HEK293T (cell line): ENCODE measurements at regions not wholly inside any gene's neighbourhood (a gene's known extent, or its start where the extent isn't known, plus 50 kb on each side); places are given as distances from the start of the nearest gene placed in this dataset.
"Not testable (repeated sequence)": the region's sequence is repeated elsewhere in the genome, so short reads cannot be mapped to it uniquely, and the experiment has no call there.

Experiments
- CTCF ChIA-PET: fragments of 350-600 bp; formaldehyde crosslinking; extraction: SDS; loops from one replicate; lab custom pipeline; 2021; ENCODE audit warnings: antibody characterized with exemption, inconsistent platforms; lab: Yijun Ruan, JAX
- POLR2A ChIA-PET: fragments of 350-600 bp; formaldehyde crosslinking; extraction: SDS; loops from one replicate; lab custom pipeline; 2020; ENCODE audit warnings: antibody characterized with exemption, inconsistent platforms; lab: Yijun Ruan, JAX
- DNase-seq: peaks from one replicate; pipeline ENCODE4 v3.0.0; 2012; ENCODE audit warnings: mixed read lengths; ENCODE audit errors: extremely low spot score
- ARNT ChIP-seq: fragments of 450-650 bp; IDR thresholded peaks from 2 replicates; pipeline ENCODE4 v1.6.1; 2017; ENCODE audit warnings: mild to moderate bottlenecking
- BHLHE40 ChIP-seq: fragments of 450-650 bp; IDR thresholded peaks from 2 replicates; pipeline ENCODE4 v1.6.1; 2016; ENCODE audit warnings: mild to moderate bottlenecking, moderate library complexity, borderline replicate concordance
- CTBP1 ChIP-seq: fragments of 450-650 bp; IDR thresholded peaks from 2 replicates; pipeline ENCODE4 v1.6.1; 2016; ENCODE audit warnings: borderline replicate concordance
- ELF4 ChIP-seq: fragments of 450-650 bp; IDR thresholded peaks from 2 replicates; pipeline ENCODE4 v1.6.1; 2017; ENCODE audit warnings: antibody characterized with exemption
- FOXA1 ChIP-seq: fragments of 450-650 bp; IDR thresholded peaks from 2 replicates; pipeline ENCODE4 v1.6.1; 2016; ENCODE audit warnings: mild to moderate bottlenecking
- FOXK2 ChIP-seq: fragments of 450-650 bp; IDR thresholded peaks from 2 replicates; pipeline ENCODE4 v1.6.1; 2016; ENCODE audit warnings: mild to moderate bottlenecking
- FOXM1 ChIP-seq: fragments of 450-650 bp; IDR thresholded peaks from 2 replicates; pipeline ENCODE4 v1.6.1; 2017; ENCODE audit warnings: mild to moderate bottlenecking, borderline replicate concordance
- HDGF ChIP-seq: fragments of 450-650 bp; IDR thresholded peaks from 2 replicates; pipeline ENCODE4 v1.6.1; 2017; ENCODE audit warnings: antibody characterized with exemption, borderline replicate concordance
- L3MBTL2 ChIP-seq: fragments of 450-650 bp; conservative IDR thresholded peaks from 2 replicates; pipeline ENCODE4 v1.6.1; 2016; ENCODE audit warnings: mild to moderate bottlenecking
- LEF1 ChIP-seq: fragments of 450-650 bp; IDR thresholded peaks from 2 replicates; pipeline ENCODE4 v1.6.1; 2017; ENCODE audit warnings: mild to moderate bottlenecking, borderline replicate concordance
- NFRKB ChIP-seq: fragments of 450-650 bp; IDR thresholded peaks from 2 replicates; pipeline ENCODE4 v1.6.1; 2016; ENCODE audit warnings: mild to moderate bottlenecking, moderate library complexity
- SP1 ChIP-seq: fragments of 450-650 bp; IDR thresholded peaks from 2 replicates; pipeline ENCODE4 v1.6.1; 2017
- SUZ12 ChIP-seq: fragments of 450-650 bp; IDR thresholded peaks from 2 replicates; pipeline ENCODE4 v1.6.1; 2016; ENCODE audit warnings: mild to moderate bottlenecking
- TARDBP ChIP-seq: fragments of 450-650 bp; IDR thresholded peaks from 2 replicates; pipeline ENCODE4 v1.6.1; 2016
- ZNF384 ChIP-seq: fragments of 450-650 bp; IDR thresholded peaks from 2 replicates; pipeline ENCODE4 v1.6.1; 2016
- TF ChIP-seq, protein P1 (sequence below): fragments of 450-650 bp; IDR thresholded peaks from 2 replicates; pipeline ENCODE4 v1.6.1; 2016

DNA sequence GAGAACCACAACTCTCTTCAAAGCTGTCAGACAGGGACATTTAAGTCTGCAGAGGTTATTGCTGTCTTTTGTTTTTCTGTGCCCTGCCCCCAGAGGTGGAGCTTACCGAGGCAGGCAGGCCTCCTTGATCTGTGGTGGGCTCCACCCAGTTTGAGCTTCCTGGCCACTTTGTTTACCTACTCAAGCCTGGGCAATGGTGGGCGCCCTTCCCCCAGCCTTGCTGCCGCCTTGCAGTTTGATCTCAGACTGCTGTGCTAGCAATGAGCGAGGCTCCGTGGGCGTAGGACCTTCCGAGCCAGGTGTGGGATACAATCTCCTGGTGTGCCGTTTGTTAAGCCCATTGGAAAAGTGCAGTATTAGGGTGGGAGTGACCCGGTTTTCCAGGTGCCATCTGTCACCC is 822.1 kb downstream of the KCNMA1 start:
- POLR2A ChIA-PET, CTCF ChIA-PET, DNase-seq: not testable (repeated sequence)

DNA sequence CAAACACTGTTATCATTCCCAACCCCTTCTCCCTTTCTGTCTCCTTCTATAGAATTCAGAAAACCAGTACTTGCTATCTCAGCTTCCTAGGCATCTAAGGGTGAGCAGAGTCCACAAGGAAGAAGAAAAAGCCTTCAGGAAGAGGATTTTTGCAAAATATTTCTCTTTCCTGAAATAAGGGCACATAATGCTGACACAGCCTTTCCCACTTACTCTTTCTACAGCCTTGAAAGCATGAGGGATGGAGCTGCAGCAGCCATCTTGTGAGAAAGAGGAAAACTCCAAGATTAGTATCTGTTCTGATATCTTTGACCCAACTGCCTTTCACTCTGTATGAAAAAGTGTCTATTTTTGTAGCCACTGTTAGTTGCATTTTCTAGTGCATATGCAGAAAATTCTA is 826.2 kb downstream of the KCNMA1 start:
- CTCF ChIA-PET = no interaction called here
- TF ChIP-seq ZNF384 (no peak), BHLHE40 (no peak), SP1 (no peak), FOXM1 (no peak), ARNT (no peak), HDGF (no peak), NFRKB (no peak), ELF4 (no peak), SUZ12 (no peak), FOXA1 (no peak), CTBP1 (no peak), TARDBP (no peak), L3MBTL2 (no peak), LEF1 (no peak)
- DNase-seq = no peak
- POLR2A ChIA-PET = no interaction called here

DNA sequence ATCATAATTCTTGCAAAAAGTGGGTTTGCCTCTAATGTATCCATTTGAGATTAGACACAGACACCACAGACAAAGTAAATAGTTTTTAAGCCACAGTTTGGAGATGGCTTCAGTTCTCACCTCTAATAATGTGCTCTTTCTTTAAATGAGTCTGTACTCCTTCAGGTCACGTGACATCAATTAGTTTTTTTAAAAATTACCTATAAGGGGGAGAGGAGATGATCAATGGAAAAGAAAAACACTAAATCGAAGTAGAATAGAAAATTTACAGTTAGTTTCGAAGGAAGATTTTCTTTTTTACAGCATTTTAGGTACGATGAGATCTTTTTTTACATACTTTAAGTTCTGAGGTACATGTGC is 849.2 kb downstream of the KCNMA1 start:
- POLR2A ChIA-PET = no interaction called here
- DNase-seq = no peak
- TF ChIP-seq TARDBP (no peak), ZNF384 (no peak), CTBP1 (no peak), FOXK2 (no peak), FOXM1 (no peak), L3MBTL2 (no peak), SUZ12 (no peak), ARNT (no peak), SP1 (no peak), ELF4 (no peak), HDGF (no peak), BHLHE40 (no peak)
- CTCF ChIA-PET = no interaction called here

DNA sequence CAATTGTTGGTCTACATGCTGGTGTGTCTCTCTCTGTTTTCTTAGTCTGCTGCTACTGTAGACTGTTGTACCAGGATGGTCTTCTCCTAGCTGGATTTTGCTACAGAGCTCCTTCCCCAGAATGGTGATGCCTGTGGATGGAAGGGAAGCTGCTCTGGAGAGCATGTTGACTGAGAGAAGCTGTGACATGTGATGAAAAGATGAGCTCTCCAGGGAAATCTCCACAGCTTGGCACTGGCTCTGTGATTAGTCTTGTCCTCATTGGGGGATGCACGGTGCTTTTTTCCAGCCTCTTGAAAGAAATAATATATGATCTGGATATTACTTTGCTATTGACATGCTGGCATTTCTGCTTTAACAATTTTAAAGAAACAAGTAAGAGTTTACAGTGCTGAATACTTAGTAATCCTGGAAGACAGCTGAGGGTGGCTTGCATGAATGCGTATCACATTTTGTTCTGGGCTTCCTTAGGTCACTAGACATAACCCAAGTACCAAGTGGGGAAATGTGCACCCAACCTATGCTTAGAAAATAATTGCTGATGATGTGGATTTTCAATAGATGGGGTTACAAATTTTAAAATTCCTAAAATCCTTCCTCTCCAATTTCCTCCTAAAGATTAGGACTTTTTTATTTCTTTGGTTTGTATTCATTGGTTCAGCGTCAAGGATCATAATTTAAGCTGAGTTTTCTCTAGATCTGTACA is 849.7 kb downstream of the KCNMA1 start:
- TF ChIP-seq BHLHE40 (no peak), FOXK2 (no peak), LEF1 (no peak), ELF4 (no peak), ZNF384 (no peak), FOXM1 (no peak), CTBP1 (no peak), L3MBTL2 (no peak), NFRKB (no peak), SUZ12 (no peak), TARDBP (no peak), ARNT (no peak)
- DNase-seq = no peak
- ChIA-PET POLR2A (no interaction called here), CTCF (no interaction called here)

DNA sequence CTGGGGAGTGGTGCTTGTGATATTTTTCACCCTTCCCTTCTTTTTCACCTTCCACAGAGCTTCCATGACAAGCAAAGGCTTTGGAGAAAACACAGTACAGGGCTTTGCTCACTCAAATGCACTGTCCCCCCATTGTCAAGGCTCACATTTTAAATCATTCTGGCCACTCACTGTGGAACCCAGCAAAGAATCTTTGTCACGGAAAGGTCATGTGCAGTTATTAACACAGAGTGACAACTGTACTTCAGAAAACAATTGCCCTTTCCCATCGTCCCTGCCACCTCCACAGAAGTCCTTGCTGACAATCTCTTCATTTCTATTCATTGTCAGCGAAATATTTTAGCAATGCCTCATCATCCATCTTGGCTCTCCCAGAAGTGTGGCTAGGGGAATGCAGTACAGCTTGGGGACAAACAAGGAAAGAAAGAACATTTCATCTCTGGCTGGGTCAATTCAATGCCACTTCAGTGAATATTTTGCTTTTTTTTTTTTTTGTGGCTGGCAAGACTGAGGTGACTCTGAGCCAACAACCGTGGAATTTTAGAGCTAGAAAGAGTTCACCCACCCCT is 851.0 kb downstream of the KCNMA1 start:
- POLR2A ChIA-PET = no interaction called here
- no peak for DNase-seq
- CTCF ChIA-PET = no interaction called here
- TF ChIP-seq TARDBP (no peak), FOXK2 (no peak)

DNA sequence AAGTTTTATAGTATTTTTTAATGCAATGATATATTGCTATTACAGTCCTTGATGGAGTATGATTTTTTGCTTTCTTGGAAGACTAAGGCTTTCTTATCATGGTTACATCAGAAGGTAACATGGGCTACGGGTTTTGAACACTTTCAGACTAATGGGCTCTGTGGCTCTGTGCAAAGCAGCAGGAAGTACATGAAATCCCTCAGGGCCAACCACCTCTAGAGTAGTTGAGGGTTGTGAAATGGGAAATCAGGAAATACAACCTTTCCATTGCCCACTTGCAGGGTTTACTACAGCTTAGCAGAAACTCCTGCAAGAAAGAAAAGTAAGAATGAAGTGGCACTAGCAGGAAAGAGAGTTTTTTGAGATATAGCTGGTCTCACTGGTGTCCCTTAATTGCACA is 853.5 kb downstream of the KCNMA1 start:
- DNase-seq = no peak
- ChIA-PET POLR2A (no interaction called here), CTCF (no interaction called here)
- TF ChIP-seq ELF4 = no peak
- no peak for TF ChIP-seq LEF1
- no peak for TF ChIP-seq FOXM1
- TF ChIP-seq FOXK2 = no peak
- no peak for TF ChIP-seq HDGF
- no peak for TF ChIP-seq CTBP1
- TF ChIP-seq SUZ12 = no peak

DNA sequence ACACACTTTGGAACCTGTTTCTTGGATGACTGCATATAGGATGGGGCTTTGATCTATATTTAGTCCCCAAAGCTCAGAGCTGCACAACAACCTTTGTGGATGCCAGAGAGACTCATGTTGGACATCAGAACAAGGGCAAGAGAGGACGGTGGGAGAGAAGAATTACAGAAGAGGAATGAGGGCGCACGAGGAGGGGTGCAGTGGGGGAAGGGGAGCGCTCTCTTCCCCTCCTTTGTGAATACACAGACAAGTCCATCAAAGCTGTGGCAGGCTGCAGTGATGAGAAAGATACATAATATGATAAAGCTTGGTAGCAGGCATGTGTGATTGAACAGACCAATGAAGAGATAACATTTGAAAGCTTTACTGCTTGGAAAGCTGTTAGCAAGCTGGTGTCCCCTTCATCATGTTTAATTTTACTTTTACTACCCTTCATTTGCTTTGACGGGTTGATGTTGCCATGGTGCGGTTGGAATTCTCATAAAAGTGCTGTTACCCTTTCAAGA is 857.8 kb downstream of the KCNMA1 start:
- POLR2A ChIA-PET = no interaction called here
- CTCF ChIA-PET = interaction anchor here (0.8 kb wide), 1 partner anchor 213 kb away, joined by 3 read pairs; no protein-coding TSS in a partner anchor
- no peak for DNase-seq
- TF ChIP-seq CTBP1 = no peak
- TF ChIP-seq, protein P1, sequence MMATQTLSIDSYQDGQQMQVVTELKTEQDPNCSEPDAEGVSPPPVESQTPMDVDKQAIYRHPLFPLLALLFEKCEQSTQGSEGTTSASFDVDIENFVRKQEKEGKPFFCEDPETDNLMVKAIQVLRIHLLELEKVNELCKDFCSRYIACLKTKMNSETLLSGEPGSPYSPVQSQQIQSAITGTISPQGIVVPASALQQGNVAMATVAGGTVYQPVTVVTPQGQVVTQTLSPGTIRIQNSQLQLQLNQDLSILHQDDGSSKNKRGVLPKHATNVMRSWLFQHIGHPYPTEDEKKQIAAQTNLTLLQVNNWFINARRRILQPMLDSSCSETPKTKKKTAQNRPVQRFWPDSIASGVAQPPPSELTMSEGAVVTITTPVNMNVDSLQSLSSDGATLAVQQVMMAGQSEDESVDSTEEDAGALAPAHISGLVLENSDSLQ = peak; percentile 70

DNA sequence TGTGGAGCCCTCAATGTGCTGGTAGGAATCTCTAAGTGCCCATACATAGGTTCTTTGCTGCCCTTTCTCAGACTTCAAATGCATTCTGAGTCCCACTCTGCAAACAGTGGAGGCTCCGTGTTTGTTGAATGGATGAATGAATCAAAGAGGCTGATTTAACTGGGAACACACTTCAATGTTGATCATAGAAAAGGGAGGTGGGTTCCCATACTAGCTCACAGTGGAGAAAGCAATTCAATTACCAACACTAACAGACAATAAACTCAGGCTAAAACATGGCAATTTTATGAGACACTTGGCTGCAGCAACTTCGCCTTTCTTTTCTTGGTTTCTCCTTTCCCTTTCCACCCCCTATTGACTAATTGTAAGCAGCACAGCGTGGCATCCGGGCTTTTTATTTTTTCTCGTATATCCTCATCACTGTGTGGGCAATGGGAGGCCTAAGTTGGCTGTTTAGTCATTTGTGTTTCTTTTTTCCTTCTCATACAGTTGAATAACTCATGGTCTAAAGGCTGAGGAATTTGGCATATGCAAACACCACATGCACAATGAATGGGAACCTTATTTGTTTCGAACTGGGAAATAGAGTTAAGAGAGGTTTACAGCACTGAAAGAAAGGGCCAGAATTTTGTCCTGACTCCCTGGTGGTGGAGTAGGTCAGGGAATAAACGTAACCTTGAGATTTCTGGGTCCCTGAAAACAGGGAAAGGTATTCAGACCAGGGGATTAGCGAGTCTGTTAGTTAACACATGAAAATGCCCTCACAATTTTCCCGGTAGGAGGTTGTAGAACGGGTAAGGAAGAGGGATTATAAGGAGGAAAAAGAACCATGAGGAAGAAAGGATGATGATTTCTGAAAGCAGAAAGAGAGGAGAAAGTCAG is 858.5 kb downstream of the KCNMA1 start:
- TF ChIP-seq, protein P1 = peak; percentile 6; the same call in 1 of the 2 replicates
- no peak for TF ChIP-seq TARDBP
- ChIA-PET CTCF (interaction anchor here (0.8 kb wide), 1 partner anchor 214 kb away, joined by 3 read pairs; no protein-coding TSS in a partner anchor), POLR2A (no interaction called here)
- peak; percentile 11 for DNase-seq
